G401 (cell line): ENCODE measurements at regions not wholly inside any gene's neighbourhood (a gene's known extent, or its start where the extent isn't known, plus 50 kb on each side); places are given as distances from the start of the nearest gene placed in this dataset.

Source experiments
- DNase-seq: peaks from one replicate; pipeline ENCODE4 v3.0.0-alpha.2; 2015; ENCODE audit warnings: low spot score
- in situ Hi-C: cut with HindIII; loops from 2 replicates; pipeline ENCODE4 v1.10.0; 2016; ENCODE audit warnings: low sequenced_read_pairs, mixed read lengths

DNA sequence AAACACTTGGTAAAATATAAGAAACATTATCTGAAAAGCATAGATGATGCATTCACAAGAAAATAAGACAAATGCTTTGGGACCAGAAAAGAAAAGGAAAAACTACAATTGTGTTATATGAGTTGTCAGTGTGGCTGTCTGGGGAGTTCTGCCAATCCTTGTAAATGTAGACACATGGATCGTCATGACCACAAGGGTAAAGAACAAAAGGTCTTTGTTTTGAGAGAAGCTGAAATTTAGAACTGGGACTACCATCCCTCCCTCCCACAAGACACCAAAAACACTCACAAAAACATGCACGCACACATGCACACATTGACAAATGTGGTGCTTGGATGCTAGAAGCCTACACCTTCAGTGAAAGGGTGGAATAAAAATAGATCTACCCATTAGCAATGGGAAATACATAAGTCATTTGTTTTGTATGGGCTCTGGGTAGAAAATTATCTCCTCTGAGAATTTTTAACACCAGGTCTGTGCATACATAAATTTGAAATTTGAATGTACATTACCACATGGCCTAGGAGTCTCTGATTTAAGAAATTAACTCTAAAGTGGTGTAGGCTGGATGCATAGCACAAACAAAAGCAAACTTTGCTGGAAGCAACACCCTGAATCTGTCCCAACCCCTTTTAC, 266.2 kb upstream of the SLC39A10 start:
- in situ Hi-C loops = no loop called here
- DNase-seq = no peak

DNA sequence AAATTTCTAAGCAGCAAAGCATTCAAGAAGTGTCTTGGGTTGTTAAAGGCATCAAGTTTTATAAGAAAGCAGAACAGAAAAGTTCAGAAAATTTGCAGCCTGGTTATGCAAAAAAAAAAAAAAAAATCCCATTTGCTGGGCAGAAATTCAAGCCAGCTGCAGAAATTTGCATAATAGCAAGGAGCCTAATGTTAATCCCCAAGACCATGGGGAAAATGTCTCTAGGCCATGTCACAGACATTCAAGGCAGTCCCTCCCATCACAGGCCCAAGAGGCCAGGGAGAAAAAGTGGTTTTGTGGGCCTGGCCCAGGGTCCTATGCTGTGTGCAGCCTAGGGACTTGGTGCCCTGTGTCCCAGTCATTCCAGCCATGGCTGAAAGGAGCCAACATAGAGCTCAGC, 269.0 kb upstream of the SLC39A10 start:
- no peak for DNase-seq
- in situ Hi-C loops = no loop called here

DNA sequence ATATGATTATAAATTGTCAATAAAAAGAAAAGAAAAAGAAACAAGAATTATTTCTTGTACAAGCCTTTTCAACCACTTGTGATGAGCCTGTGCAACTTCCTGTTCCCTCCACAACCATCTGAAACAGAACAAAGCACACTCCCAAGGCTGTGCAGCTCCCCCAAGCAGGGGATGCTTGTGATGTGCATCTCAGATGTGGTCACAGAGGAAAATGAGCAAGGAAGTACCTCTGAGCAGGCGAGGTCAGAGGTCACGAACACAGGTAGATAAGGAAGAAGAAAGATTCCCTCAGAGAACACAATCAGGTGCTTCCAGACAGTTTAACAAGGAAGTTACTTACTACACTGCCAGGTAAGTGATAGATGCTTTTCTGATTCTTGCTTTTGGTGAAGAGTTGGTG, 274.8 kb upstream of the SLC39A10 start:
- DNase-seq = no peak
- in situ Hi-C loops = no loop called here

DNA sequence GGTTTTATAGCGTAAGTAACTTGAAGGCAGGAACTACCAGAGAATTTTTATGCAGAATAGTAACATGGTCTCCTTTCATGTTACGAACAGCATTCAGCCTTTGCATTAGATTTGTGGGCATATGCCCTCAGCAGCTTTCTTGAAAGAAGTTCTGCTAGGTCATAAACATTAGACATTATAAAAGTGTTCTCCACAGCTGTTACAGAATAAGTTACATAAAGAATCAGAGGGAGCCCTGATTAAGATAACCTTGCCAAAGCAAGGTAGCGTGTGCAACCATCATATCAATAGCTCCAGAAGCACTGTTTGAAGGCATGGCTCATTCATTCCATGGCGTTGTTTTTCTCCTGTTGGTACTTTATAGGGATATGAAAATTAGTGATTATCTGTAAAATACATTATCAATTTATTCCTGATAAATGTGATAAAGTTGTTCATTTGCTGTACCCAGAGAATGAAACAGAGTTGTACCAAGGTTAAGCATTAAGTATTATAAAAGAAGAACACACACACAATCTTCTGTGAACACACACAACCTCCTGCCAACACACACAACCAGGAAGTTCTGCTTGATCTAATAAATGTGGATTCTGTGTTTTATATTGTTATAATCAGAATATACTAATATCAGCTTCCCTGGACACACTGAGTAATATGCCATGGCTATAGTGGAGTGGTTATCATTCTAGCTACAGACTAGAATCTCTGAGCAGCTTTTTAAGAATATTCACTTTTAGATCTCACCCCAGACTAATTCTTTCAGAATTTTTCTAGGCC, 286.7 kb upstream of the SLC39A10 start:
- in situ Hi-C loops = no loop called here
- no peak for DNase-seq

DNA sequence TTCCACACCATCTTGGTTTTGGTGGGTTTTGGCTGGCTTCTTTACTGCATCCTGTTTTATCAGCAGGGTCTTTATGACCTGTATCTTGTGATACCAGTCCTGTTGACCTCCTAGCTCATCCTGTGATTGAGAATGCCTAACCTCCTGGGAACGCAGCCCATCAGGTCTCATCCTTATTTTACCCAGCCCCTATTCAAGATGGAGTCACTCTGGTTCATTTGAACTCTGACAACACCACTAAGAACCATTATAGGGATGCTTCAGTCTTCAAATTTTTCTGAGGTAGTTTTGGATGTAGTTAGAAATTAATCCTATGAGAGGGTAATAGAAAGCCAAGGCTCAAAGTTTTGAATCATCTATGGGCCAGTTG, 287.8 kb upstream of the SLC39A10 start:
- no peak for DNase-seq
- in situ Hi-C loops = no loop called here

DNA sequence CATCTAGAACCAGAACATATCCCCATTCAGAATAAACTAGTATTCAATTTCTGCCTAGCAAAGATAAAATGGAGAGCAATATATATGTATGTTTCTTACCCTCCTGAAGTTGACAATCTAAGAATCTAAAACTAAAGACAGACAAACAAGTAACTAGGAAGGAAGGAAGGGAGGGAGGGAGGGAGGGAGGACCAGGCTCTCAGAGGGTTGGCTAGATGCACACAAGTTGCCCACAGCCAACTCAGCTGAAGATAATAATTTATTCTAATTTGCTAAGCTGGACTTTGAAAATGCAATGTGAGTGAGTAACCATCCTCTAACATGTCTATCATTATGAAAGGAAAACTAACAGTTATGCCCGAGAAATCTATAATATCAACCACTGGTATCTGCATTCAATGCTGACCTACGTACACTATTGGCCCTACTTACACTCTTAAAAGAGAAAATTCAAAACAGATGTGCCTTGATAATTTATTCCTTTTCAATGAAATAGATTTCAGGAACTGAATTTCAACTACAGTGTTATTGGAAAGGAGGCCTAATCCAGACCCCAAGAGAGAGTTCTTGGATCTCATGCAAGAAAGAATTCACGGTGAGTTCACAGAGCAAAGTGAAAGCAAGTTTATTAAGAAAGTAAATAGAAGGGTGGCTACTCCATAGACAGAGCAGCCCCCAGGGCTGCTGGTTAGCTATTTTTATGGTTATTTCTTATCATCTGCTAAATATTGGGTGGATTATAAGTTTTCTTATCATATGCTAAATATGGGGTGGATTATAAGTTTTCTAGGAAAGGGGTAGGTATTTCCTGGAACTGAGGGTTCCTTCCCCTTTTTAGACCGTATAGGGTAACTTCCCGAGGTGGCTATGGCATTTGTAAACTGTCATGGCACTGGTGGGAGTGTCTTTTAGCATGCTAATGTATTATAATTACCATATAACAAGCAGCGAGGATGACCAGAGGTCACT, 288.5 kb upstream of the SLC39A10 start:
- no peak for DNase-seq
- in situ Hi-C loops = no loop called here

DNA sequence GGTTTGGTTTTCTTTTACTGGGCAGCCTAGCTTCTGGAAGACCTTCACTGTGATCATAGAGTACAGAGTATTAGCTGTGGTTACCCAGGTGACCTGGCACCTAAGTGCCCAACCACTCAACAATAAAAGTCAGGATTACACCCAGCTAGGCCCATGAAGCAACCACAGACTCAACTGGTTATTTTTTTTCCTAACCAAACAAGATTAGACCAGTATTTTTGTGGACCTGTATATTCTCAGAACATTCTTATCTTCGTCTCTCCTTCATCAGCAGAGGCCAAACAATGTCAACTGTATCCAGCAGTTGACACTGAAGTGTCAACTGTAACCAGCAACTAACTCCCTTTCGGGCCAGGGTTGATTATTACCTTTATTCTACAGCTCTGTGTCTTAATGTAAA, 289.2 kb upstream of the SLC39A10 start:
- DNase-seq = no peak
- in situ Hi-C loops = no loop called here

DNA sequence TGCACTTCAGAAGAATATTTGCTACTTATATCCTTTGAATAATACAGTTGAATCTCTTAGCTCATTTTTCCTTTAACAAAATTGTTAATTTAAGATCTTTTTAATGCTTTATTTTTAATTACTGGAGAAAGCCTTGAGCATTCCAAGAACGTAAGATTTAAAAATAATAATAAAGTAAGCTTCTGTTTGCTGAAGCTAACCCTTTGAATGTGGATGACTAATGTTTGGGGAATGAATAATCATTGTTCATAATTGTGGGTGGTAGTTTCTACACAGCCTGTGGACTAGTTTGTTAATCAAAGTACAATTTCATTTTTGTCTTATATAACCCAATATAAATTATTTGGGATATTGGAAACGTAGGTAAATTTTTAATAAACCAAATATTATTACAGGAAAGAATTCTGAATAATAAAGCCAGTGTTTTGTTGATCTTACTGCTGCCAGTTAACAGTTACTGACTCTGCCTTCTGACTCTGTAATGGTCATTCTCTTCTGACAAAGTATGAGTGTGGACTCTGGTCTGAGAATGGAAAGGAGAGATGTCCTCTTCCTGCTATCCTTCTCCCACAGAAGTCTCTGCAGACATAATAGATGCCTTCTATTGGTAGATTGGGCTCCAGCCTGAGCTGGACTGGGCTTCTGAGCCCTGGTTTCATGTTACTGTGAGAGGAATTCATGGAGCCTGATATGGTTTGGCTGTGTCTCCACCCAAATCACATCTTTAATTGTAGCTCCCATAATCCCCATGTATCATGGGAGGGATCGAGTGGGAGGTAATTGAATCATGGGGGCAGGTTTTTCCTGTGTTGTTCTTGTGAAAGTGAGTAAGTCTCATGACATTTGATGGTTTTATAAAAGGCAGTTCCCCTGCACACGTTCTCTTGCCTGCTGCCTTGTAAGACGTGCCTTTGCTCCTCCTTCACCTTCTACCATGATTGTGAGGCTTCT, 292.7 kb upstream of the SLC39A10 start:
- in situ Hi-C loops = no loop called here
- no peak for DNase-seq

DNA sequence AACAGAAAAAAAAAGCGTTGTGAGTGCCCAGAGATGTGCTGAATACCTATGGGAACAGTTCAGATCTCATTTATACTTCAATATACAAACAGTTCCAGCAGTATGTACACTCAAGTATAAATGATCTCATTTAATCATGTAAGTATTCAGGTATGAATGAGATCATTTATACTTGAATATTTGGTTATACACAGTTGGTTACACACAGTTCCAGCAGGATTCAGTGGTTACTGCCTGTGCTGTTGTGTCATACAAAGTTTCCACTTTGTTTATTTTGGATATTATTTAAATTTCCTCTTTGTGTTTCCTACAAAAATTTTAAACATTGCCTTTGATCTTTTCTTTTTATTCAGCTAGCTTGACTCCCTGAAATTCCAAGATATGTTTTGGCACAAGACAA, 293.5 kb upstream of the SLC39A10 start:
- DNase-seq = no peak
- in situ Hi-C loops = no loop called here

DNA sequence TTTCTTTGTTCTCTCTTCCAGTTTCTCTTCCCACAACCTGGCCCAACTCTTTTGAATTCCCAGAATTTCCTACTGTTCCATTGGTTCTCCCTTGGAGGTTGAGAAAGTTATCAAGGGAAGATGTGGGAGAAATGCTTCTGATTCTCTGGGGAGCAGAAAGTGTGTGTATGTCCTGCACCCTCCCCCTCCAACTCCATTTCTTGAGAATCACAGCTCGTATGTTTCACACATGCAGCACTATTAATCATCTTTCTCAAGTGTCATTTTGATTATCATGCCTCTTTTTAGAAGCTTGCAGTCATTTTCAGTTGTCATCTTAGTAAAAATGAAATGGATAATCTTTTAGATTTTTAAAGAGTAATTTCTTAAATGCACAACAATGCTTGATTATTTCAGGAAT, 296.8 kb upstream of the SLC39A10 start:
- DNase-seq = no peak
- in situ Hi-C loops = no loop called here

DNA sequence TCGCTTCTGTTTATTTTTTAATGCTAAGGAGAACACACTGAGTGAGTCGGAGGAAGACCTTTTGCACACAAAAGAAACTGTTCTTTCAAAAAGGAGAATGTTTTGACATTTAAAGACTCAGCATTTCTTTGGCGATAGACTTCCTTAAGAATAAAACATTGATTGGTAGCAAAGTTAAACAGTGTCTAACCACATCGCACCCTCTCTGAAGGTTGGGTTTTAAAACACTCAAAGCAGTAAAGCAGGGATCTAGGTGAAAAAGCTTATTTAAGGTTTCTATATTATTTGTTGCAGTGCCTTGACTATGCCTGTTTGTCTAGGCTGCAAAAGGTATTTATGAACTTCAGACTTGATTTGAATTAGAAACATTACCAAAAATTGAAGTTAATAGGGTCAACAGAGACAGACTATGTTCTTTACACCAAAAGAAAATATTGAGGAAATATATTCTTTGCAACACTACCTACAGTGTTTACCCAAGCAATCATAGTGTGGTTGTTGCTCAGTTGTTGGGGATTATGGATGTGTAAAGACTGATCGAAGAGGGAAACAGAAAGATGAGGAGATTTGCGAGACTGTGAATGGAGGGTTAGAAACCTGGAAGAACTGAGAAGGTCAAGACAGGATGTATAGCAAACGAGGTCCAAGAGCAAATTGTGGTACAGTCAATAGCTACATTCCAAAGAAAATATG, 297.8 kb upstream of the SLC39A10 start:
- in situ Hi-C loops = no loop called here
- DNase-seq = no peak

DNA sequence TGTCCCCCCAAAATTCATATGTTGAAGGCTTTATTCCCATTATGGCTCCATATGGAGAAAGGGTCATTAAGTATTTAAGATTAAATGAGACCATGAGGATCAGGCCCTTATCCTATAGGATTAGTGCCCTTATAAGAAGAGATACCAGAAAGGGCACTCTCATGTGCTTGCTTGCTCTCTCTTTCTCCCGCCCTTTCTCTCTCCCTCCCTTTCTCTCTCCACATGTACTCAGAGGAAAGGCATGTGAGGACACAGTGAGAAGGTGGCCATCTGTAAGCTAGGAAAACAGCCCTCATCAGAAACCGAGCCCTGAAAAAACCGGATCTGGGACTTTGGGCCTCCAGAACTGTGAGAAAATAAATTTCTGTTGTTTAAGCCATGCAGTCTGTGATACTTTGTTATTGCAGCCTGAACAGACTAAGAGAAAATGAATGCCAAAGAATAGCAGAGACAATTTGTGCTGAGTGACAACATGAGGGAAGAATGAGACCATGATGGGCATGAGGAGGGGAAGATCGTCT, 300.0 kb upstream of the SLC39A10 start:
- in situ Hi-C loops = no loop called here
- DNase-seq = no peak

DNA sequence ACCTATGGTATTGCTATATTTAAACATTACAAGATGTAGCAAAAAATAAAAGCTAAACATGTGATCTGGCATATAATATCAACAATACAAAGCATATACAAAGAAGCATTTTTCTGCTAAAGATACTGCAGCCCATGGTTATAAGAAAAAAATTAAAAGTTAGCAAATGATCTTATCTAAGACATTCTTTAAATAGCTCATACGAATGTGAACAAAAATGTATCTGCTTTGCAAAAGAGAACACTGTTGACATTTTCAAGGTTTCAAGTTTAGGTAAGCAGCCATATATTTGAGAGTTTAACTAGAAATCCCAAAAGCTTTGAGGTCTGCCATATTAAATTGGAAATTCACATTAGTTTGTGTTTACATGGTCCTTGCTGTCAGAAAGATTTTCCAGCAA, 301.0 kb upstream of the SLC39A10 start:
- in situ Hi-C loops = no loop called here
- DNase-seq = no peak

DNA sequence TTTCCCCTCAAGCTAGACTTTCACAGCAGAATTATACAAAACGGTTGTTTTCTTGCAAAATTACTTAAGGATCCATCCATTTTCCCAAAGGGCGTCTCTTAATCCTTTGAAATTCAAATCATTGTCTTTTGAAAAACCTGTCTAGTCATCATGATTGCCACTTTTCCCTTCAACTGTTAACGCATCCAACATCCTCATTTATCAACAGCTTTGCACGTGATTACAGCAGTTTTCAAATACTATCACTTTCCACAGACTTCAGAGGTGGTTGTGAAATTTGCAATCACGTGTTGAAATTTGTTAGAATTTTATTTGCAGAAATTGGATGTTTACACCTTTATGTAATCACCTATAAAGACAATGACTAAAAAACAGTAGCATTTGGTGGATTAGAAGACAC, 304.4 kb upstream of the SLC39A10 start:
- no peak for DNase-seq
- in situ Hi-C loops = no loop called here

DNA sequence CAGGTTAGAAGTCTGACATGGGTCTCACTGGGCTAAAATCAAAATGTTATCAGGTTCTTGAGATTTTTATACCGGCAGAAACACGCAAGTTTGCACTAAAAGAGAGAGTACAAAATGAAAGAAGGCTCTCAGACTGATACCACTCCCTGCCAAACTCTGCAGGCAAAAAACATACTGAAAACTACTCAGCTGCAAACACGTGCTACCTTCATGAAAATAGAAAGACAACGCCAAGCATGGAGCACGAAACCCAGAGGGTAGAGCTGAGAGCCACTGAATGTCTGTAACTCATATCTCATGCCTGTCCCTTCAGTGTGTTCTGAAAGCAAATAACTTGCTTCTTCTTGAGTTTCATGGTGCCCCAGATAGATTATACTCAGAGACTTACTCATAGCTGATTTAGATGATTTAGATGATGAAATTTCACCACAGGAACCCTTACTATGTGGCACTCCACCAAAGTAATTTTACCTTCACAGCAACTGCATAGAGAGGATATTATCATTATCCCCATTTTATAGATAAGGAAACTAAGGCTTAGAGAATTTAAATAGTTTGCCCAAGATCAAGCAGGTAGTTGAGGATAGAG, 313.0 kb upstream of the SLC39A10 start:
- DNase-seq = no peak
- in situ Hi-C loops = no loop called here

DNA sequence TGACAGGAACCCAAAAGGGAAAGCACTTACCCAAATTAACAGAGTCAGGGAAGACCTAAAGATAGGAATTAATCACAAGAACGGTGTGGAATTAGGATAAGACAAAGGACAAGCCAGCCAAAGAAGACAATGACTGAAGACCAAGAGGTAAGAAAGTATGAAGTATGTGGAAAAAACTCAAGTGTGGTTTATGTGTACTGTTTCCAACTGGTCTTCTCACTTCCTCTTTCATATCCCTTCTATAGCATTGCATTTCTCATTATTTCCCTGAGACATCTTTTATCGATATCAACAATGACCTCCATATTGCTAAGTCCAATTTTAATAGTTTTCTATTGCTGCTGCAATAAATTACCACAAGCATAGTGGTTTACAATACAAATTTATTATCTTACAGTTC, 313.5 kb upstream of the SLC39A10 start:
- in situ Hi-C loops = no loop called here
- no peak for DNase-seq

DNA sequence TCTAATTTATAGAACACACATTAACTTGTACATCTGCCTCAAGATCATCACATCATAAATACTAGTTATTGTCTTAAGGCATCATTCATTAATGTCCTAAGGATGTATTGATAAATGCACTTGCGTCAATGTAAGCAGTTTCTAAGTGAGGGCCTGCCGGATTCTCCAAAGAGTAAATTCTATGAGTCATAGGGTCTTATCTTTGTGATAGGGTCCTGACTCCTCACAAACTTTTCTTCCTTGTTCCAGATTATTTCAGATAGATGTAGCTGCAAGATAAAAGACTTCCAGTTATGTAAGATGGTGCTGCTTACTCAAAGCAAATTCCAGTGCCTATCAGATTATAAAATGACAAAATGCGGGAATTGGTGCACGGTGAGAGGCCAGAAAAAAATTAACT, 315.0 kb upstream of the SLC39A10 start:
- DNase-seq = no peak
- in situ Hi-C loops = no loop called here

DNA sequence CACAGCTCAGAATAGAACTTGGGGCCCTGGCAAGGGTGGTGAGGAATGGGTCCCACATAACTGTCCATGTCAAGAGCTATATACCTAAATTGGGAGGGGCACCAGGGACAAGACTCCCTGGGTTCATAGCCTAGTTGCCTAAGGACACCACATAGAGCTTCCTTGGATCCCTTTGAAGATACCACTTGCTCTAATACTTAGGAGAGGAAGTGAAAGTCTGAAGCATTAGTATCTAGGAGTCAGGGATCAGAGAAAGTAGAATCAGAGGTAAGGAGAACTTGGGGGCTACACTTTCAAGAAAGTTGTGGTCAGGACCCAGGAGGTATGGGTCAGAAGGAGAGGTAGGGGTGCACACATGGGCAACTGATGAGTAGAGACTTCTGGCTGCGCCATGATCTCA, 318.2 kb upstream of the SLC39A10 start:
- in situ Hi-C loops = no loop called here
- no peak for DNase-seq
